H9 (cell line): ENCODE measurements at regions not wholly inside any gene's neighbourhood (a gene's known extent, or its start where the extent isn't known, plus 50 kb on each side); places are given as distances from the start of the nearest gene placed in this dataset.

Experiments used
- DNase-seq: peaks from one replicate; pipeline ENCODE4 v3.0.0-alpha.2; 2017
- H2AFZ ChIP-seq: one replicate; pipeline ENCODE4 v1.6.1; 2013; ENCODE audit warnings: mild to moderate bottlenecking, low read length, control low read depth, moderate library complexity
- H2AK5ac ChIP-seq: 2 replicates; pipeline ENCODE4 v1.6.1; 2013; ENCODE audit warnings: low read length, control low read depth, mixed read lengths; ENCODE audit not compliant: insufficient read length
- H2BK120ac ChIP-seq: one replicate; pipeline ENCODE4 v1.6.1; 2013; ENCODE audit warnings: low read depth, mild to moderate bottlenecking, low read length, control low read depth, inconsistent platforms; ENCODE audit not compliant: poor library complexity, severe bottlenecking
- H2BK12ac ChIP-seq: 2 replicates; pipeline ENCODE4 v1.6.1; 2013; ENCODE audit warnings: low read length, control low read depth, mixed read lengths, low read depth; ENCODE audit not compliant: insufficient read length
- H2BK15ac ChIP-seq: 2 replicates; pipeline ENCODE4 v1.6.1; 2013; ENCODE audit warnings: low read depth, low read length, control low read depth
- H2BK20ac ChIP-seq: one replicate; pipeline ENCODE4 v1.6.1; 2013; ENCODE audit warnings: low read depth, mild to moderate bottlenecking, low read length, control low read depth, inconsistent platforms; ENCODE audit not compliant: poor library complexity, severe bottlenecking
- H2BK5ac ChIP-seq: 2 replicates; pipeline ENCODE4 v1.6.1; 2013; ENCODE audit warnings: low read length, control low read depth, mixed read lengths; ENCODE audit not compliant: insufficient read length
- H3K14ac ChIP-seq: 2 replicates; pipeline ENCODE4 v1.6.1; 2013; ENCODE audit warnings: low read length, control low read depth; ENCODE audit not compliant: insufficient read depth
- H3K18ac ChIP-seq: 2 replicates; pipeline ENCODE4 v1.6.1; 2013; ENCODE audit warnings: low read depth, mild to moderate bottlenecking, mixed read lengths, low read length, control low read depth; ENCODE audit not compliant: insufficient read length
- H3K23ac ChIP-seq: 2 replicates; pipeline ENCODE4 v1.6.1; 2013; ENCODE audit warnings: low read length, control low read depth, mixed read lengths, low read depth; ENCODE audit not compliant: insufficient read length
- H3K23me2 ChIP-seq: 2 replicates; pipeline ENCODE4 v1.6.1; 2013; ENCODE audit warnings: low read depth, mild to moderate bottlenecking, mixed read lengths, low read length, control low read depth; ENCODE audit not compliant: insufficient read length, poor library complexity, severe bottlenecking
- H3K27ac ChIP-seq: 2 replicates; pipeline ENCODE4 v1.5.1; 2013; ENCODE audit warnings: low read length, control low read depth, mixed read lengths, low read depth; ENCODE audit not compliant: insufficient read length
- H3K27me3 ChIP-seq: 2 replicates; pipeline ENCODE4 v1.6.1; 2013; ENCODE audit warnings: low read length, control low read depth, inconsistent platforms; ENCODE audit not compliant: insufficient read depth
- H3K4ac ChIP-seq: 2 replicates; pipeline ENCODE4 v1.6.1; 2013; ENCODE audit warnings: low read depth, mild to moderate bottlenecking, control low read depth, inconsistent platforms, low read length, moderate library complexity
- H3K4me1 ChIP-seq: 2 replicates; pipeline ENCODE4 v1.6.1; 2013; ENCODE audit warnings: low read length, control low read depth, inconsistent platforms; ENCODE audit not compliant: insufficient read depth
- H3K4me2 ChIP-seq: 2 replicates; pipeline ENCODE4 v1.6.1; 2013; ENCODE audit warnings: low read length, control low read depth, mixed read lengths; ENCODE audit not compliant: insufficient read length, insufficient read depth
- H3K56ac ChIP-seq: 2 replicates; pipeline ENCODE4 v1.6.1; 2013; ENCODE audit warnings: low read depth, mild to moderate bottlenecking, mixed read lengths, low read length, control low read depth; ENCODE audit not compliant: insufficient read length
- H3K79me1 ChIP-seq: 2 replicates; pipeline ENCODE4 v1.6.1; 2013; ENCODE audit warnings: low read depth, mild to moderate bottlenecking, moderate library complexity, low read length, control low read depth, inconsistent platforms; ENCODE audit not compliant: insufficient read depth, poor library complexity, severe bottlenecking
- H3K79me2 ChIP-seq: 2 replicates; pipeline ENCODE4 v1.6.1; 2013; ENCODE audit warnings: low read length, control low read depth, inconsistent platforms; ENCODE audit not compliant: insufficient read depth
- H3K9ac ChIP-seq: 2 replicates; pipeline ENCODE4 v1.6.1; 2013; ENCODE audit warnings: low read length, control low read depth, mixed read lengths; ENCODE audit not compliant: insufficient read length; ENCODE audit errors: extremely low read depth
- H3K9me3 ChIP-seq: one replicate; pipeline ENCODE4 v1.6.1; 2013; ENCODE audit warnings: low read depth, low read length, inconsistent platforms; ENCODE audit not compliant: control insufficient read depth
- H3T11ph ChIP-seq: one replicate; pipeline ENCODE4 v1.6.1; 2013; ENCODE audit warnings: mild to moderate bottlenecking, low read length, control low read depth, inconsistent platforms
- H4K20me1 ChIP-seq: one replicate; pipeline ENCODE4 v1.6.1; 2013; ENCODE audit not compliant: control insufficient read depth, insufficient read length, insufficient read depth
- H4K5ac ChIP-seq: 2 replicates; pipeline ENCODE4 v1.6.1; 2013; ENCODE audit warnings: low read depth, mild to moderate bottlenecking, mixed read lengths, low read length, control low read depth; ENCODE audit not compliant: insufficient read length
- H4K8ac ChIP-seq: replicated peaks from 2 replicates; pipeline ENCODE4 v1.6.1; 2013; ENCODE audit warnings: low read length, control low read depth, mixed read lengths, low read depth; ENCODE audit not compliant: insufficient read length
- H4K91ac ChIP-seq: 2 replicates; pipeline ENCODE4 v1.6.1; 2013; ENCODE audit warnings: low read depth, mild to moderate bottlenecking, moderate library complexity, mixed read lengths, low read length, control low read depth; ENCODE audit not compliant: insufficient read length
- H3K27ac Mint-ChIP-seq, 3 experiments: 2 replicates in 2 of 3; 3 replicates in 1 of 3; pipeline ENCODE4 v1.8.0; 2020 to 2021; ENCODE audit warnings: mixed read lengths in 3 of 3, mild to moderate bottlenecking in 1 of 3, moderate library complexity in 1 of 3
- H3K27me3 Mint-ChIP-seq: 2 replicates; pipeline ENCODE4 v1.8.0; 2021; ENCODE audit warnings: low read depth, mild to moderate bottlenecking, moderate library complexity, mixed read lengths
- H3K36me3 Mint-ChIP-seq, 3 experiments: 2 replicates in 2 of 3; 3 replicates in 1 of 3; pipeline ENCODE4 v1.8.0; 2020 to 2021; ENCODE audit warnings: low read depth in 3 of 3, mixed read lengths in 3 of 3; ENCODE audit not compliant: insufficient read depth in 1 of 3
- H3K4me1 Mint-ChIP-seq, 2 experiments: 2 replicates each; pipeline ENCODE4 v1.8.0; 2020; ENCODE audit warnings: mixed read lengths in 2 of 2
- H3K4me3 Mint-ChIP-seq, 2 experiments: 2 replicates in 1 of 2; 3 replicates in 1 of 2; pipeline ENCODE4 v1.8.0; 2020 to 2021; ENCODE audit warnings: mild to moderate bottlenecking in 2 of 2, mixed read lengths in 2 of 2, moderate library complexity in 1 of 2
- H3K9me3 Mint-ChIP-seq, 2 experiments: 2 replicates in 1 of 2; 3 replicates in 1 of 2; pipeline ENCODE4 v1.8.0; 2020; ENCODE audit warnings: mild to moderate bottlenecking in 2 of 2, mixed read lengths in 2 of 2, moderate library complexity in 1 of 2
- CTCF ChIP-seq: fragments of 200-600 bp; sonication (generic); conservative IDR thresholded peaks from 3 replicates; pipeline ENCODE4 v1.8.0; 2021; ENCODE audit warnings: antibody characterized with exemption, mild to moderate bottlenecking
- WGBS: extraction: QIAGEN DNeasy Blood & Tissue Kit; methylation state at CpG from one replicate; pipeline ENCODE4 v1.1.7; 2013; ENCODE audit warnings: missing lambda C conversion rate, low lambda C conversion rate, mixed read lengths; ENCODE audit not compliant: insufficient read length; ENCODE audit errors: extremely low coverage; 5-methylcytosine and 5-hydroxymethylcytosine counted together

- Mint-ChIP-seq H3K9me3 (peaks cover 0 to 2% of the 10 kb centered on the region in 2 experiments; a peak in 1 of 5 replicates), H3K4me3 (no peak overlapping the region), H3K27me3 (no peaks in the 10 kb centered on the region), H3K36me3 (no peaks in the 10 kb centered on the region), H3K4me1 (peaks cover 6 to 13% of the 10 kb centered on the region in 2 experiments; a peak in 3 of 4 replicates), H3K27ac (no peak overlapping the region)
- no CpG with 5 or more reads among the region's 2 CpGs for WGBS
- H3K27ac ChIP-seq = no peak overlapping the region
- no peak overlapping the region for H2BK12ac ChIP-seq
- no peak overlapping the region for H3K9ac ChIP-seq
- H3T11ph ChIP-seq = no peak overlapping the region
- H2BK15ac ChIP-seq = no peak overlapping the region
- no peaks in the 10 kb centered on the region for H3K27me3 ChIP-seq
- H2BK120ac ChIP-seq = no peak overlapping the region
- no peak overlapping the region for H4K91ac ChIP-seq
- no peak overlapping the region for H2AK5ac ChIP-seq
- H3K18ac ChIP-seq = no peak overlapping the region
- no peak overlapping the region for H2AFZ ChIP-seq
- no peak overlapping the region for H3K4ac ChIP-seq
- H2BK5ac ChIP-seq = no peak overlapping the region
- no peaks in the 10 kb centered on the region for H4K20me1 ChIP-seq
- no peak overlapping the region for H3K23ac ChIP-seq
- H4K5ac ChIP-seq = no peak overlapping the region
- no peaks in the 10 kb centered on the region for H3K79me2 ChIP-seq
- H3K56ac ChIP-seq = no peak overlapping the region
- no peaks in the 10 kb centered on the region for H3K23me2 ChIP-seq
- no peak for DNase-seq
- no peak overlapping the region for H2BK20ac ChIP-seq
- TF ChIP-seq CTCF = no peak
- H4K8ac ChIP-seq = no peak overlapping the region
- H3K79me1 ChIP-seq = no peaks in the 10 kb centered on the region
- no peak overlapping the region for H3K14ac ChIP-seq
- H3K4me1 ChIP-seq = no peaks in the 10 kb centered on the region
- H3K4me2 ChIP-seq = no peak overlapping the region
- no peaks in the 10 kb centered on the region for H3K9me3 ChIP-seq
Measured at GRCh38 chr20:24070679-24071078, 82.1 kb upstream of the GGTLC1 start.
